Activated T-helper 1 cell treated with anti-CD3 and anti-CD28 coated beads, Interleukin-12 subunit alpha, Interleukin-12 subunit beta, Interleukin-2, Interleukin-4 antibody, amounts not matched to agents 30 ng/mL and 10 ng/mL and 1 ng/mL, durations not matched to agents 14 hours and 24 hours and 36 hours (primary cell): ENCODE measurements at regions not wholly inside any gene's neighbourhood (a gene's known extent, or its start where the extent isn't known, plus 50 kb on each side); places are given as distances from the start of the nearest gene placed in this dataset.

Experiments
- DNase-seq: peaks from one replicate; pipeline ENCODE4 v3.0.0; 2021; ENCODE audit warnings: low spot score
- H3K27ac Mint-ChIP-seq: one replicate; pipeline ENCODE4 v1.8.0; 2021; ENCODE audit warnings: mild to moderate bottlenecking, mixed read lengths
- H3K27me3 Mint-ChIP-seq: one replicate; pipeline ENCODE4 v1.8.0; 2022; ENCODE audit warnings: mild to moderate bottlenecking, moderate library complexity, mixed read lengths; ENCODE audit not compliant: insufficient read depth
- H3K36me3 Mint-ChIP-seq: one replicate; pipeline ENCODE4 v1.8.0; 2021; ENCODE audit warnings: low read depth, mixed read lengths
- H3K4me1 Mint-ChIP-seq: one replicate; pipeline ENCODE4 v1.8.0; 2021; ENCODE audit warnings: low read depth, mixed read lengths
- H3K4me3 Mint-ChIP-seq: one replicate; pipeline ENCODE4 v1.8.0; 2021; ENCODE audit warnings: mild to moderate bottlenecking, moderate library complexity, mixed read lengths
- H3K9me3 Mint-ChIP-seq: one replicate; pipeline ENCODE4 v1.8.0; 2021; ENCODE audit warnings: mixed read lengths
- intact Hi-C: fragments of 100-400 bp; cut with micrococcal nuclease; formaldehyde crosslinking; loops from one replicate; pipeline ENCODE4 v1.15.1; 2024

GRCh38 chr6:26295691-26296555 lies 69.1 kb upstream of the BTN3A2 start:
- Mint-ChIP-seq H3K4me1 (peaks cover 22% of the 10 kb centered on the region), H3K9me3 (no peaks in the 10 kb centered on the region), H3K36me3 (peaks cover 2% of the 10 kb centered on the region), H3K27ac (peak overlapping the region; percentile 13), H3K27me3 (no peaks in the 10 kb centered on the region), H3K4me3 (peak overlapping the region; percentile 54)
- intact Hi-C loops = no loop called here
- no peak for DNase-seq

GRCh38 chr6:26296556-26296856 lies 68.5 kb upstream of the BTN3A2 start:
- intact Hi-C loops = no loop called here

GRCh38 chr6:26296857-26297648 lies 67.9 kb upstream of the BTN3A2 start:
- no peak overlapping the region for H3K27ac Mint-ChIP-seq
- intact Hi-C loops = no loop called here

More at GRCh38 chr6:26296556-26296856, 68.5 kb upstream of the BTN3A2 start:
- no peak overlapping the region for H3K27ac Mint-ChIP-seq
- H3K4me1 Mint-ChIP-seq = peaks cover 28% of the 10 kb centered on the region
- H3K4me3 Mint-ChIP-seq = no peak overlapping the region
- H3K36me3 Mint-ChIP-seq = peaks cover 2% of the 10 kb centered on the region
- H3K9me3 Mint-ChIP-seq = no peaks in the 10 kb centered on the region
- DNase-seq = no peak
- no peaks in the 10 kb centered on the region for H3K27me3 Mint-ChIP-seq

GRCh38 chr6:26299286-26300042 lies 65.5 kb upstream of the BTN3A2 start:
- intact Hi-C loops = no loop called here
- Mint-ChIP-seq H3K27ac (no peak overlapping the region), H3K4me1 (peaks cover 51% of the 10 kb centered on the region), H3K27me3 (no peaks in the 10 kb centered on the region), H3K4me3 (no peak overlapping the region), H3K9me3 (no peaks in the 10 kb centered on the region), H3K36me3 (peaks cover 2% of the 10 kb centered on the region)
- DNase-seq = no peak

More at GRCh38 chr6:26296857-26297648, 67.9 kb upstream of the BTN3A2 start:
- Mint-ChIP-seq H3K27me3 (no peaks in the 10 kb centered on the region), H3K9me3 (no peaks in the 10 kb centered on the region), H3K4me1 (peaks cover 33% of the 10 kb centered on the region), H3K4me3 (no peak overlapping the region), H3K36me3 (peaks cover 2% of the 10 kb centered on the region)
- DNase-seq = no peak

- H3K4me1 Mint-ChIP-seq = peaks cover 56% of the 10 kb centered on the region
- intact Hi-C loops = no loop called here
- no peak overlapping the region for H3K27ac Mint-ChIP-seq
- no peak for DNase-seq
- H3K36me3 Mint-ChIP-seq = peaks cover 7% of the 10 kb centered on the region
- H3K9me3 Mint-ChIP-seq = no peaks in the 10 kb centered on the region
- no peak overlapping the region for H3K4me3 Mint-ChIP-seq
- no peaks in the 10 kb centered on the region for H3K27me3 Mint-ChIP-seq
Measured at GRCh38 chr6:26300043-26300331, 65.0 kb upstream of the BTN3A2 start.

- Mint-ChIP-seq H3K4me3 (no peak overlapping the region), H3K27ac (no peak overlapping the region), H3K27me3 (peaks cover 2% of the 10 kb centered on the region), H3K4me1 (peaks cover 56% of the 10 kb centered on the region), H3K36me3 (peaks cover 7% of the 10 kb centered on the region), H3K9me3 (no peaks in the 10 kb centered on the region)
- DNase-seq = no peak
- intact Hi-C loops = no loop called here
Measured at GRCh38 chr6:26300359-26300758, 64.6 kb upstream of the BTN3A2 start.

GRCh38 chr6:26300828-26301227 lies 64.2 kb upstream of the BTN3A2 start:
- Mint-ChIP-seq H3K4me1 (peaks cover 56% of the 10 kb centered on the region), H3K4me3 (no peak overlapping the region), H3K9me3 (no peaks in the 10 kb centered on the region), H3K27ac (no peak overlapping the region), H3K36me3 (peaks cover 7% of the 10 kb centered on the region), H3K27me3 (peaks cover 3% of the 10 kb centered on the region)
- intact Hi-C loops = loop anchor here (1.0 kb wide), 1 partner anchor 15 kb away; no protein-coding TSS in a partner anchor
- DNase-seq = no peak

- H3K4me3 Mint-ChIP-seq = no peak overlapping the region
- intact Hi-C loops = loop anchor here (1.0 kb wide), 2 partner anchors 10 to 15 kb away; no protein-coding TSS in a partner anchor
- peaks cover 49% of the 10 kb centered on the region for H3K4me1 Mint-ChIP-seq
- H3K9me3 Mint-ChIP-seq = no peaks in the 10 kb centered on the region
- H3K27me3 Mint-ChIP-seq = peaks cover 3% of the 10 kb centered on the region
- no peak for DNase-seq
- peaks cover 7% of the 10 kb centered on the region for H3K36me3 Mint-ChIP-seq
- no peak overlapping the region for H3K27ac Mint-ChIP-seq
Measured at GRCh38 chr6:26301638-26302037, 63.4 kb upstream of the BTN3A2 start.

GRCh38 chr6:26302941-26303559 lies 61.9 kb upstream of the BTN3A2 start:
- intact Hi-C loops = loop anchor here (1.0 kb wide), 1 partner anchor 8 kb away; no protein-coding TSS in a partner anchor

GRCh38 chr6:26304213-26304796 lies 60.7 kb upstream of the BTN3A2 start:
- Mint-ChIP-seq H3K27ac (peak overlapping the region; percentile 89), H3K9me3 (no peaks in the 10 kb centered on the region), H3K4me1 (peaks cover 62% of the 10 kb centered on the region), H3K4me3 (peak overlapping the region; percentile 85), H3K27me3 (peaks cover 3% of the 10 kb centered on the region), H3K36me3 (peaks cover 7% of the 10 kb centered on the region)
- intact Hi-C loops = no loop called here
- no peak for DNase-seq

More at GRCh38 chr6:26302941-26303559, 61.9 kb upstream of the BTN3A2 start:
- Mint-ChIP-seq H3K36me3 (peaks cover 7% of the 10 kb centered on the region), H3K9me3 (no peaks in the 10 kb centered on the region), H3K4me3 (no peak overlapping the region), H3K27me3 (peaks cover 3% of the 10 kb centered on the region), H3K4me1 (peaks cover 57% of the 10 kb centered on the region), H3K27ac (no peak overlapping the region)
- DNase-seq = no peak

- Mint-ChIP-seq H3K27ac (peak overlapping the region; percentile 89), H3K4me3 (peak overlapping the region; percentile 85), H3K36me3 (peaks cover 7% of the 10 kb centered on the region), H3K4me1 (peaks cover 69% of the 10 kb centered on the region), H3K9me3 (no peaks in the 10 kb centered on the region), H3K27me3 (peaks cover 3% of the 10 kb centered on the region)
- peak; percentile 41 for DNase-seq
- intact Hi-C loops = loop anchor here (1.0 kb wide), 1 partner anchor 8 kb away; no protein-coding TSS in a partner anchor
Measured at GRCh38 chr6:26304797-26305640, 60.0 kb upstream of the BTN3A2 start.
